Adrenal gland (tissue), 9 donors: ENCODE measurements at regions not wholly inside any gene's neighbourhood (a gene's known extent, or its start where the extent isn't known, plus 50 kb on each side); places are given as distances from the start of the nearest gene placed in this dataset.

Experiments
- DNase-seq, 7 donors: peaks; one replicate each; pipeline ENCODE4 v3.0.0-alpha.2; 2019 to 2020
- H3K27ac ChIP-seq, 5 donors: fragments of 200-600 bp; sonication (generic) in 4 of 5; 1 replicate in 3 of 5; 2 replicates in 2 of 5; pipeline versions ENCODE4 v1.5.1 to v1.8.0; 2016 to 2020; ENCODE audit warnings: mild to moderate bottlenecking in 1 of 5
- H3K27me3 ChIP-seq: fragments of 200-600 bp; 2 replicates; pipeline ENCODE4 v1.8.0; 2021
- H3K36me3 ChIP-seq, 2 donors: fragments of 200-600 bp; replicated peaks in 1 of 2; 1 replicate in 1 of 2; 2 replicates in 1 of 2; pipeline versions ENCODE4 v1.5.1 to v1.8.0; 2018 to 2022
- H3K4me1 ChIP-seq, 2 donors: fragments of 200-600 bp; replicated peaks in 1 of 2; 1 replicate in 1 of 2; 2 replicates in 1 of 2; pipeline versions ENCODE4 v1.5.1 to v1.8.0; 2018 to 2021
- H3K4me3 ChIP-seq, 4 donors: fragments of 200-600 bp; sonication (generic) in 3 of 4; one replicate each; pipeline ENCODE4 v1.5.1; 2016 to 2018
- H3K9me3 ChIP-seq, 3 donors: fragments of 200-600 bp; sonication (generic) in 1 of 3; replicated peaks in 1 of 3; 1 replicate in 2 of 3; 2 replicates in 1 of 3; pipeline versions ENCODE4 v1.5.1 to v1.8.0; 2016 to 2021
- CTCF ChIP-seq, 6 experiments: fragments of 450-650 bp in 4 of 6; fragments of 200-600 bp in 2 of 6; sonication (generic) in 1 of 6; IDR thresholded peaks; 1 replicate in 5 of 6; 2 replicates in 1 of 6; pipeline versions ENCODE4 v1.5.1 to v1.8.0; 2016 to 2021; ENCODE audit warnings: antibody characterized with exemption in 6 of 6, mild to moderate bottlenecking in 2 of 6, moderate library complexity in 1 of 6
- POLR2A ChIP-seq, 2 donors: fragments of 450-650 bp; IDR thresholded peaks; one replicate each; pipeline ENCODE4 v1.6.1; 2017; ENCODE audit warnings: antibody characterized with exemption in 2 of 2, mild to moderate bottlenecking in 2 of 2, moderate library complexity in 1 of 2
- WGBS, 4 donors: extraction: QIAGEN DNeasy Blood & Tissue Kit in 2 of 4; methylation state at CpG; one replicate each; pipeline versions ENCODE4 v1.1.5 to v1.1.7; 2013 to 2017; 5-methylcytosine and 5-hydroxymethylcytosine counted together
- intact Hi-C, 2 donors: fragments of 100-400 bp; cut with DNase I; formaldehyde crosslinking; loops; one replicate each; pipeline versions ENCODE4 v1.14.1 to v1.15.0; 2022 to 2023
- donor health status: healthy with polysubstance abuse.
- donor health status: Bipolar disorder and iron deficiency.
- donor health status: DM: yes; HTN: yes; CAD: no.
- donor health status: DM: no; HTN: no; CAD: no.
- donor health status: DM: no; HTN: no; CAD: no.

DNA sequence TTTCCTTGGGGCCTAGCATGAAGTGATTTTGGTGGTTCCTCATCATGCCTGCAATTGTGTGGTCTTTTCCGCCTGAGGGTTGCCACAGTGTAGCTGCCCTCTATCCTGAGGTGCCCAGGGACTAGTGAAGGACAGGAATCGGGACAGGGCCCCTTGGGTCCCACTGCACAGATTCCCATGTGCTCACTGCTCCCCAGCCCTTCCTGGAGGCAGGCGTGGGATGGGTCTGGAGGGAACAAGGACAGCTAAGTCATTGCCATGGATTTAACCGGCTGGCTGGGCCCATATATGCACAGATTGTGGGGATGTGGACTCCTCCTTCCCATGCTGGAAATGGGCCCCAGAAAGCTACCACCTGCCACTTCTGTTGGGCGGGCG is 122.3 kb upstream of the PITX1 start:
- Histone ChIP-seq H3K4me1 (no peaks in the 10 kb centered on the region), H3K36me3 (no peaks in the 10 kb centered on the region), H3K27ac (no peak overlapping the region), H3K27me3 (no peaks in the 10 kb centered on the region), H3K9me3 (peaks cover 0 to 6% (median 0%) of the 10 kb centered on the region in 3 donors), H3K4me3 (no peak overlapping the region)
- 88 to 91% (median 90%) methylated on average over 6 of the region's 6 CpGs for WGBS, 4 donors
- intact Hi-C loops = no loop called here
- no peak for DNase-seq
- no peak for TF ChIP-seq CTCF (IDR thresholded peaks at IDR 0.05)
- TF ChIP-seq POLR2A (IDR thresholded peaks at IDR 0.05) = no peak

- Histone ChIP-seq H3K4me3 (no peak overlapping the region), H3K36me3 (no peaks in the 10 kb centered on the region), H3K27me3 (no peaks in the 10 kb centered on the region), H3K4me1 (no peaks in the 10 kb centered on the region), H3K9me3 (peaks cover 0 to 6% (median 0%) of the 10 kb centered on the region in 3 donors), H3K27ac (no peak overlapping the region)
- TF ChIP-seq CTCF (IDR thresholded peaks at IDR 0.05) (no peak), POLR2A (IDR thresholded peaks at IDR 0.05) (no peak)
- intact Hi-C loops = no loop called here
- no peak for DNase-seq
- WGBS, 4 donors = 84 to 91% (median 86%) methylated on average over 4 of the region's 4 CpGs
Measured at GRCh38 chr5:135155616-135156214, 121.7 kb upstream of the PITX1 start.

DNA sequence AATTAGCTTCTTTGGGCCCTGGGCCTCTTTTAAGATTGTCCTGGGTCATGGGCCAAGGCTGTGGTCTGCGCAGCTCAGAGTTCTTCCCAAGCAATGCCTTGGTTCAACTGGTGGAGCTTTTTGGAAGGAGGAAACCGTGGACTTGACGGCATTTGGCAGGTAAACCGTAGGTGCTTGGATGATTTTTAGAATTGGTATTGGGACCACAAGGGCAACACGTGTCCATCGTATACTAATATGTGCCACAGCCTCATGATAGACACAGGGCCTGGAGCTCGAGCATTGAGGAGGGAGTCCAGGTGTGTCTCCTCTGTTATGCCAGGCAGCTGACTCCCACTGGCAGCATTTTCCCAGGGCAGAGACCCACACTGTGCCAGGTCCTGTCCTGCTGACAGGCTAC is 120.9 kb upstream of the PITX1 start:
- Histone ChIP-seq H3K27ac (no peak overlapping the region), H3K9me3 (peaks cover 0 to 6% (median 0%) of the 10 kb centered on the region in 3 donors), H3K4me1 (no peaks in the 10 kb centered on the region), H3K27me3 (no peaks in the 10 kb centered on the region), H3K4me3 (no peak overlapping the region), H3K36me3 (no peaks in the 10 kb centered on the region)
- no peak for DNase-seq
- 88 to 96% (median 93%) methylated on average over 6 to 7 of the region's 7 CpGs for WGBS, 4 donors
- intact Hi-C loops = no loop called here
- TF ChIP-seq CTCF (IDR thresholded peaks at IDR 0.05) (no peak), POLR2A (IDR thresholded peaks at IDR 0.05) (no peak)

- H3K27me3 ChIP-seq = no peaks in the 10 kb centered on the region
- H3K4me3 ChIP-seq = no peak overlapping the region
- H3K9me3 ChIP-seq = peaks cover 0 to 4% (median 0%) of the 10 kb centered on the region in 3 donors
- TF ChIP-seq CTCF (IDR thresholded peaks at IDR 0.05) (no peak), POLR2A (IDR thresholded peaks at IDR 0.05) (no peak)
- H3K27ac ChIP-seq = no peak overlapping the region
- H3K36me3 ChIP-seq = no peaks in the 10 kb centered on the region
- DNase-seq = no peak
- intact Hi-C loops = no loop called here
- H3K4me1 ChIP-seq = no peaks in the 10 kb centered on the region
- 75 to 84% (median 81%) methylated on average over 8 of the region's 8 CpGs for WGBS, 4 donors
Measured at GRCh38 chr5:135154197-135154596, 120.2 kb upstream of the PITX1 start.
